Anterior cingulate cortex (tissue), 58 donors: ENCODE measurements at regions not wholly inside any gene's neighbourhood (a gene's known extent, or its start where the extent isn't known, plus 50 kb on each side); places are given as distances from the start of the nearest gene placed in this dataset.
"Not testable (repeated sequence)": the region's sequence is repeated elsewhere in the genome, so short reads cannot be mapped to it uniquely, and the experiment has no call there.

Experiments used
- DNase-seq, 58 donors: peaks; one replicate each; lab custom pipeline; 2025; lab: John Stamatoyannopoulos, UW

DNA sequence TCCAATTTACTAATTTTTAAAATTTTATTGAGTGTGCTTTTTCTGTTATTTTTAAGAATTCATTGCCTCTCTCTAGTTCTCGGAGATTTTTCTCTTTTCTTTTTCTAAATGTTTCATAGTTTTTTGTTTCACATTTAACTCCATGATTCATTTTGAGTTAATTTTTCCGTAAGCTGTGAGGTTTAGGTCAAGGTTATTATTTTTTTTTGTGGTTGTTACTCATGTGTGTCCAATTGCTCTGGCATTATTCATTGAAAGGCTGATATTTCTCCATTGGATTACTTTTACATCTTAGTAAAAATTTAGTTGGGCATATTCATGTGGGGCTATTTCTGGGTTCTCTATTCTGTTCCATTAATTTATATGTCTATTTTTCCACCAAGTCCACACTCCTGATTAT, 220.8 kb downstream of the MID1IP1 start:
- no peak for DNase-seq

DNA sequence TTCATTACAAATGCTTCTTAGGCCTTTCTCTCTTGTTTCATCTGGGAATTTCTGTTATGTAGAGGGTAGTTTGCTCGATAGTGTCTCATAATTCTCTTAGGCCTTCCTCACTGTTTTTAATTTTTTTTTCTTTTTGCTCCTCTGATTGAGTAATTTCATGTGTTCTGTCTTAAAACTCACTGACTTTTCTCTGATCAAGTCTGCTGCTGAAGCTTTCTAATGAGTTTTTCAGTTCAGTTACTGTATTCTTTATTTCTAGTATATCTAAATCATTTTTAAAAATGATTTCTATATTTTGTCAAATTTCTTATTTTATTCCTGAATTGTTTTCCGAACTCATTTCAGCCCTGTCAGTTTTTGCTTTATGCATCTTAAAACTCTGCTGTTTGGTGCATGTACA, 228.0 kb downstream of the MID1IP1 start:
- DNase-seq, result no peak

DNA sequence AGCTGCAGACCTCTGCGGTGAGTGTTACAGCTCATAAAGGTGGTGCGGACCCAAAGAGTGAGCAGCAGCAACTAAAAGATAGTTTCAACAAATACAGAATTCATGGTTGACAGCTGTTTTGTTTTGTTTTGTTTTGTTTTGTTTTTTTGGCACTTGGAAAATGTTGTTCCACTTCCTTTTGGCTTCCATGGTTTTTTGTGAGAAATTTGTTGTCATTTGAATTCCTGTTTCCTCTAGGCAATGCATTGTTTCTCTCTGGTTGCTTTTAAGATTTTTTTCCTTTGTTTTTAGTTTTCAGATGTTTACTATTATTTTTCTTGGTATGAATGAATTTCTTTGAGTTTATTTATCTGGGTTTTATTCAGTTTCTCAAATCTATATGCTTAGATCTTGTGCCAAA, 229.4 kb downstream of the MID1IP1 start:
- DNase-seq, result no peak

DNA sequence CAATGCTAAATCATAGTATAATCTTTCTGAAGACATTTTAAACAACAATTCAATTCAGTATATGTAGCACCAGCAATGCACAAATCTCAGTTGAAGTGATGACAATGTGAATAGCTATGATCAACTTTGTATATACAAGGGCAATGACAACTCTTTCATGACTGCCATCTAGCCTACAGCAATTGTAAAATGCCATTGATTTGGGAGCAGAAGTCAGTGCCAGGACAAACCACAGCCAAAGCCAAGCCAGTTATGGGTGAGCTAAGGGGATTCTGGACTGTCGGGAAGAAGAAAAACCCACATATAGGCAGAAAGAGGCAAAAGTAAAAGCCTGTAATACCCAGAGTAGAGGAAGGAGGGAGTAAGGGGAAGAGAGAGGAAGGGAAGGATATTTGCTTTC, 238.6 kb downstream of the MID1IP1 start:
- DNase-seq, result no peak

DNA sequence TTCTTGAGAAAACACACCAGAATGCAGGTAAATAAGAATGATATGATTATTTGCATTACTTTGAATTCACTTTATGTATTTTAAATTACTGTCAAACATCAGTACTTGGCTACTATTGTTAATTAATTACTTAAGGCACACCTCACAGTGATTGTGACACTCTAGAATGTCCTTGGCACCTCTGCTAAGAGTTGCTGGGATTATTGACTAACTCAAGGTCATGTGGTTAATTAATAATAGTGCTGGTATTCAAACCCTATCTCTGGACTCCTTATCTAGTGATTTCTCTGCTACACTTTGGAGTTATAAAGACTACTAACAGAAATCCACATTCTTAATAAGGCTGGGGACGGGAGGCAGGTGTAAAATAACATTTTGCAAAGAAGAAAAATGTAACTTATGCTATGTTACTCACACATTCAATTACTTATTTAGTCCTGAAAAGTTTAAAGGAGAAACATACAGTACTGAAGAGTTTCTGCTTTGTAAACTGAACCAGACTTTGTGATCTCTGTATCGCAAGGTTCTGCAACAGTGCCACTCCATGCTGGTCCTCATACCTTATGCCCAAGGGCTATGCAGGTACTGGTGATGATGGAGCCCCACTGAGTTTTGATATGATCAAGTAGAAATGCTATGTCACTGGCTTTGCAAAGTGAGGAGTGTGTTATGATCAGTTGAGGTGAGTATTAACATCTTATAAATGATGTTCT, 242.7 kb downstream of the MID1IP1 start:
- no peak for DNase-seq

DNA sequence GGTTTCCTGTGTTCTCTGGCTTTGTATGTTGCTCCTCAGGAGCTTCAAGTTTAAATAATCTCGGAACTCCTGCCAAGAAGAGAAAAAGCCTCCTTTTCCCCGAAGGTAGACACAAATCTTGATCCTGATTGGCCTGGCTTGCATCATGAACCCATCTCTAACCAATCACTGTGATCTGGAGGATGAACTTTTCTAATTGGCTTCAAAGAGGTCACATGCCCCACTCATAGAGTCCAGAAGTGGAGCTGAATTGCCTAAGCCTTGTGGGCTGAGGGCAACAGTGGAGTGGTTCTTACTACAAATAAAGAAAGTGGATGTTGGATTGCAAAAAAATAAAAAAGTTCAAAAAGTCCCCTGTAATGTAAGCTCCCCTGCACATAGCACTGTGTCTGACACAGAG, 245.9 kb downstream of the MID1IP1 start:
- DNase-seq, result no peak

DNA sequence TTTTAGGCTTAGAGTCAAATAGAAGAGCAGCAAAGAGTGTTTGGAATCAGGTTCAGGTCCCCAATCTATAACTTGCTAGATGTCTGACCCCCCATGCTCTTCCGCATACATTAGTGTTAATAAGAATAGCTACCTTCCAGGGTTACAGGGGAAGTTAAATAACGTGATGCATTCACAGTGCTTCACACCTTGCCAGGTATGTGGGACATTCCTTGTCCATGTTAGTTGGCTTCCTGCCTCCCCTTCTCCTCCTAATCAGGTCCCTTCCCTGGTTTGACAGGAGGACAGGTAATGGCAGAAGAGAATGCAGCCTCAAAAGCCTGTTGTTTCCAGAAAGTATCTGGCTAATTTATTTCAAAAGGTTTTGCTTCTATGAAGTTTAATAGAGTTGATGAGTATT, 248.7 kb downstream of the MID1IP1 start:
- DNase-seq, result no peak

DNA sequence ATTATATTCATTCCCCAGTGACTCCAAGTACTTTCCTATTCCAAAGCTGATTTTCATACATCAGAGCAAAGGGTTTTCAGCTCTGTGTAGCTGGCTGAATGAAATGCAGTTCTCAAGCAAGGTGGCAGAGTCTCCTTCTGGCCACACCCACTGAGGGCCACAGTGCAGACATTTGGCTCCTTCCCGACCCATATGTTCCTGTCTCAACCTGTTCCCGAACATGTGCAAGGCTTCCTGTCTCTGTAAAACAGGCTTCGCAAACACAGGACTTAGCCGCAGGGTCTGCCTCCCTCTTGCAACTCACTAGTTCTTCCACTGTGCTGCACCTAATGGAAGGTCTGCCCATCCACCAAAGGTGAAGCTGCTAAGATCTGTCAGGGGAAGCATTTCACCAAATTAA, 249.2 kb downstream of the MID1IP1 start:
- DNase-seq, result no peak

DNA sequence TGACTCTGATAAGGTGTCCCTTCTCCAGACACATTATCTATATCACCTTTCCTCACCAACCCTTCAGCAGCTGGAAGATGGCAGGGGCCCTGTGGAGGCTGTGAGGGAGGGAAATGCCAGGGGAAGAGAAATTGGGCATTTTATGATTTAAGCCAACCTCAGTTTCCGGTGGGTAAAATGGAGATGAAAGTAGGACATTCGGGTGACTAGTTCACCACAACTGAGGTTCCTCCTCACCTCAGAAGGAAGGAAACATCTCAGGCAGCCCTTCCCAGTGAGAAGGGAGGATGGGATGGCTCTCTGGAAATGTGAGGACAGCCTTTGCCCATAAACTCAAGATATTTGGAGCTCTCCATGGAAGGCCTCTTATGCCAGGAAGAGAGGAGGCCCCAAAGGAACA, 251.5 kb downstream of the MID1IP1 start:
- DNase-seq, result no peak

DNA sequence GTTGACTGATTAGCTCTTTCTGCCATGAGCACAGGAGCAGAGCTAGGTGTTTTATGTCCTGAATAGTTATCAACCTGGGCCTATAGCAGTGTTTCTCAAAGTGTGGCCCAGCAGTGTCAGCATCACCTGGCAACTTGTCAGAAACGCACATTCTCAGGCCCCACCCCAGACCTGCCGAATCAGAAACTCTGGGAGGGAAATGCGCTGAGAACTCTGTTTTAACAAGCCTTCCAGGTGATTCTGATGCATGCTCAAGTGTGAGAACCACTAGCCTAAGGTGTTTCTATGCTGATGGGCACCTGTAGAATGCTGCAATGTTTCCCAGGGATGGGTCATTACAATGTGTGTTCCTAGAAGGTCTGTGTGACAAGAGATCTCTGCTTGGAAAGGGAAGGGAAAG, 257.5 kb downstream of the MID1IP1 start:
- no peak for DNase-seq

DNA sequence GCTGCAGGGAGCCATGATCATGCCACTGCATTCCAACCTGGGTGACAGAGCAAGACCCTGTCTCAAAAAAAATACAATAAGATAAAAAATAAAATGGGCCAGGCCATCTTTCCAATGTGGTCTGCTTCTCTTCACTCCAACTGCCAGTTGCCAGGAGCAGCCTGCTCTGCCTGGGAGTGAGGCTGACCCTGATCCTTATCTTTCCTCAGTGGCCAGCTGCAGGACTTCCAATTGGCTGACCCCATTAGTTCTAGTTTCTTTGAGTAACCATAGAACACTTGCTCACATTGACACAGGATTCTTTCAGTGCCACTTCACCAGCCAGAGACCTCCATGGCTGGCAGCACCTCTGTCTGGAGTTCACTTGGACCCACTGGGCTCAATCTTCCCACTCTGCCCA, 258.6 kb downstream of the MID1IP1 start:
- DNase-seq, result no peak

DNA sequence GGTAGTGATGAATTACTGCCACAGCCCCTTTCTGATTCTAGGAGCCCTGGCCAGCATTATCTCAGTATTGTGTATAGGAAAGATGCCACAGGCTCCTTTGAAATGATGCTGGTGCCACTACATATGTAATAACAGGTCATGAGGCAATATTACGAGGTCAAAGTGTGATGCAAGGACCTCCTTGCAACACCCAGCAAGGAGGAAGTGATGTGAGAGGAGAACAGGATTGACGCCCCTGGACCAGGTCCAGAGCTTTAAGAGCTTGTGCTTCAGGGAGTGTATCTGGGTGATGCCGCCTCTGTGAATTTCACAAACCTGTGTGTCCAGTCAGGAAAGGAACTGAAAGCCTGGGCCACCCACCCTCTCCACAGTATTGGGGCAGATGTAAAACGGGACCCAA, 261.8 kb downstream of the MID1IP1 start:
- no peak for DNase-seq

DNA sequence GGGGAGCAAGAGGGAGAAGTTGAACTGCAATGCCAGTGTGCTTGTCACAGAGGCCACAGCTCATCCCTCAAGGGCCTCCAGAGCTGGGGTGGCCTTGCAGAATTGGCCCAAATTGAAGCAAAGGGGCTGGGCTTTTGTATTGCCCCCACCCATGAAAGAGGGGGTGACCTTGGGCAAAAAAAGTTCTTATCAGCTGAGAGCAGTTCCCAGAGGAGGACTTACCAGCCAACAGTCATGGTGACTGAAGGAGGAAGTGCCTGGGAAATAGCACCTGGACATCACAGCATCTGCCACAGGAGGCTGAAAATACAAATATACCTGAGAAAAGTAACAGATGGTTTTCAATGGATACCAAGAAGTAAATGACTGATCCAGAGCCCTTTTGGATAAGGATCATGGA, 262.4 kb downstream of the MID1IP1 start:
- DNase-seq, result peak in 1 of 58 donors; percentile 0

DNA sequence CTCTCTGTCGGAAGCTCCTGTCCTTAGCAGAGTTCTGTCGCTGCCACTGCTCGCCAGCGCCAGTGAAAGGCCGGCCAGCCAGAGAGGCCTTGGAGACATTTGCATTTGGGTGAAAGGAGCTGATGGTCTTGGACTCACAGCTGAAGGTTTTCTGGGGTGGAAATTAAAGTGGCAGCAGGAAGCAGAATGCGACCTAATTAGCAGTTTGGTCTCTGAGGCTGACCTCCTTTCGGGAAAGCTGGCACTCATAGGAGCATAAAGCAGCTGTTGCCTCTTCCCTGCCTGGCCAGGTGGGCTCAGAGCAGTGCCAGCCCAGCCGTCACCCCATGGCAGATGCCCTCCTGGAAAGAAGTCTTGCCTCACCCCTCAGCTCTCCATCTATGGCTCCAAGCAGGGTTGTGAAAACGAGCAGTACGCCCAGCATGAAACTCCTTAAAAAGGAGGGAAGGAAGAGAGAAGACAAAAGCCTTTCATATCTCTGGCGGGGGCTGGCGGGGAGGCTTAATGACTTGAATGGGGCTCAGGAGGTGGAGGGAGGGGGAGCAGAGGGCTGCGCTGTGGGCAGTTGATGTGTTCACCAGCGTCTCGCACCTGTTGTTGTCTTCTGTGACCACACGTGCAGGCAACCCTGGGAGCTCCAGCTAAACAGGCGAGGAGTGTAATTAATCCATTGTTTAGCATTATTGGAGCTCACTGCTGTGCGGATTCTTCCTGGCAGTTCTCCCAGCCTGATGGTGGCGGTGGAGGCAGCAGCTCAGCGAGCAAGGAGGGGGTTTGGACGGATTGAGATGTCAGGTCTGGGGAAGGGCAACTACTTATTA, 264.0 kb downstream of the MID1IP1 start:
- peak in 54 of 58 donors; percentile 0 to 81 (median 24) for DNase-seq

DNA sequence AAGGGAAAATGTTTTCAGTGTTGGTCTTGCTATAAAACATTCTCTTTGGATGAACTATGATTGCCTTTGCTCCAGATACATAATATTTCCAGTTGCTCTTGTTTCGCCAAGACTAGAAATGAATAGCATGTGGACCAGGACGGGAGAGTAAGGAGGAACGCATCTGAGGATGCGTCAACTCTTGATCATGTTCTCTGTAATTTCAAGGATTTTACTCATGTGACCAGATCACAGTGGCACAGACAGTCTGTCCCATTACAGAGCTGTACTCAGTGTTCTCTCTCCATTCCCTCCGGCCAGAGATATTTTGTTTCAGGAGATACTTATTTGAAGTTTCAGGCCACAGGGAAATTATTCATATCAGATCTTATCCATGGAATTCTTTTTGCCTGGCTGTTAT, 266.6 kb downstream of the MID1IP1 start:
- no peak for DNase-seq

DNA sequence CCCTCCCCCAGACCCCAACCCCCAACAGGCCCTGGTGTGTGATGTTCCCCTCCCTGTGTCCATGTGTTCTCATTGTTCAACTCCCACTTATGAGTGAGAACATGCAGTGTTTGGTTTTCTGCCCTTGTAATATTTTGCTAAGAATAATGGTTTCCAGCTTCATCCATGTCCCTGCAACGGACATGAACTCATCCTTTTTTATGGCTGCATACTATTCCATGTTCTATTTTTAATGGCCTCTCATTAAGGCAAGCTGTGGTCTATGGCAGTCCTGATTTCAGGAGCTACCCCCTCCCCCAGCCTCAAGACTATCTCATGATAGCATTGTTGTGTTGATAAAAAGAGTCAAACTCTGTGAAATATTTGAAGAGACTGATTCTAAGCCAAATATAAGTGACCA, 267.4 kb downstream of the MID1IP1 start:
- not testable (repeated sequence) for DNase-seq

DNA sequence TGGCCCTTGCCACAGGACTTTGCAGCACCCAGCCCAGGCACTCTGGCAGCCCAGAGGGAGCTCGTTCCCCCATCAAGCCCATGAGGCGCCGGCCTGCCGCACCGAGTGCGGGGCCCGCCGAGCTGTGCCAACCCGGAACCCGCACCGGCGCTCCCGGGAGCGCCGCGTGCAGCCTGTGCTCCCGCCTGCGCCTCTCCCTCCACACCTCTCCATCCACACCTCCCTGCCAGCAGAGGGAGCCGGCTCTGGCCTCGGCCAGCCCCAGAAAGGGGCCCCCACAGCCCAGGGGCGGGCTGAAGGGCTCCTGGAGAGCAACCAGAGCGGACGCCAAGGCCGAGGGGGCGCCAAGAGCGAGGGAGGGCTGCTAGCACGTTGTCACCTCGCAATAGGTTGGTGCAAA, 268.8 kb downstream of the MID1IP1 start:
- no peak for DNase-seq

DNA sequence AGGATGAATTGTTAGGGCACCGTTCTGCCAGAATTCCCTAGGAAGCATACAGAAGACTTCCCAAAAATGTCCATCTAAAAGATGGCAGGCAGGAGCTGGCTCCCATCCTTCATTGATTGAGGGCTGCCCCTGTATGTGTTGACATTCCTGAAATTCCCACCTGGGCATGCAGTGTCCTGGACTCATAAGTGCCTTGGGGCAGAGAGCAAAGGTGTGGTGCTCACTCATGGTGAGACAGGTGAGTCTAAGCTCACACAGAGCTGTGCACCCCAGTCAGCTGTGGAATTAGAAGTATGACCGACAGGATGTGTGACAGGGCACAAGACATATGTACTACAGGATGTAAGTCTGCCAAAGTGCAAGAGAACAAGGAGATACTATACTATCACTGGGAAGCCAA, 271.9 kb downstream of the MID1IP1 start:
- DNase-seq, result no peak

DNA sequence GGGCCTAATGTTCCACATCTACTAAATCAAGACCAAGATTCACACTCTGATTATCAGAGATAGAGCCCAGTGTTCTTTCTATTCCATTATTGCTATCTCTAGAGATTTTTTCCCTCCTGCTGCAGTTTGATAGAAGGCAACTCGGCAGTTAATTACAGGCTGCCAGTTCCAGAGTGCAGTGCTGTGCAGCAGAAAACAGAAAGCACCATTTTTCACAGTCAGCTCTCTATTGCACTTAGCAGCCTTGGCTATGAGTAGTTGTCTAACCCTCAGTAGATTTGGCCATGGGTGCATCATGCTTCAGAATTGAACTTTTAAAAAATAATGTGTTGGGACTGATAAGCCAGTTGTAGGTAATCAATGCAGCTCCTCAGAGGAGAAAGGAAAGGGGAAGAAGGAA, 295.3 kb downstream of the MID1IP1 start:
- DNase-seq, result no peak

DNA sequence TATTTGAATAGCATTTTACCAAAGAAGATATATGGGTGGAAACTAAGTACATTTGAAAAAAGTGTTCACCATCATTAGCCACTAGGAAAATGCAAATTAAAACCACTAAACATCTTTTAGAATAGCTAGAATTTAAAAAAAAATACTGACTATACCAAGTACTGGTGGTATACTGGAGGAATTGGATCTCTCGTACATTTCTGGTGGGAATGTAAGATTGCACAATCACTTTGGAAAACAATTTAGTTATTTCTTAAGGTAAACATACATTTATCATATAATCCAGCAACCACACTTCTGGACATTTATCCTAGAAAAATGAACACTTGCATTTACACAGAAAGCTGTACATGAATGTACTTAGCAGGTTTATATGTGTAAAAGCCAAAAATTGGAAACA, 303.5 kb downstream of the MID1IP1 start:
- DNase-seq, result no peak

DNA sequence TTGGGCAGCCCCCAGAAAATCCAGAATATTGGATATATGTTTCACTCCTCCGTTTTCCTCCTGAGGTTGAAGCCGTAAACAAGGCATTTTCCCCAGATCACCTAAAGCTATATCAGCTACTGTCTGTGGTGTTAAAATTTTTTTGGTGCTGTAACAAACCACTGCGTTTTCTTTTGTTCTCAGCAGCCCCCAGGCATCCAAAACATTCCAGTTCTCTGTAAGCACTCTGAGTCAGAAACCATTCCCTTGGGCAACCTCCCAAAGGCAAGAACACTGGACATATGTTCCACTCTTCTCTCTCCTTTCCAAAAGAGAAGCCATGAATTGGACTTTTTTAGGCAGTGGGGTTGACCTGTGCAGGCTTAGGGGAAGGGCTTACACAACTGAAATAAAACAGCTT, 310.9 kb downstream of the MID1IP1 start:
- no peak for DNase-seq

DNA sequence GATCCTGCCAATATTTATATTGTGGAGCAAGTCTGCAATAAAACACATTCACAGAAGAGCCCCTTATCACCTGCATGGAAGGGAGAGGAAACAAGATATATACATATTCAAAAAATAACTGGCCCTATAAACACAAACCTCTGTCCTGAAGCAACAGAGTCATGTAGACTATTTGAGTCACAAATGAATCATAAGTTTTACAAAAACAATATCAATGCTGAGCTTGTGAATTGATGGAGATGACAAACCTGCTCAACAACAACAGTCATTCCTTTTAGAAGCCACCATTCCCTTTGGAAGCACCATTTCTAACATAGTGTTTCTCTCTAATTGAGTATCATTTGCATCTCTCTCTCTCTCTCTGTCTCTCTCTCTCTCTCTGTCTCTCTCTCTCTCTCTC, 313.9 kb downstream of the MID1IP1 start:
- DNase-seq, result no peak
